Esophagus squamous epithelium (tissue), 5 donors: ENCODE measurements at regions not wholly inside any gene's neighbourhood (a gene's known extent, or its start where the extent isn't known, plus 50 kb on each side); places are given as distances from the start of the nearest gene placed in this dataset.

Experiments
- DNase-seq: peaks from one replicate; lab custom pipeline; 2025; lab: John Stamatoyannopoulos, UW
- H3K27ac ChIP-seq, 4 donors: fragments of 200-600 bp; sonication (generic); one replicate each; pipeline ENCODE4 v1.5.1; 2016 to 2019; ENCODE audit warnings: mild to moderate bottlenecking in 1 of 4
- H3K27me3 ChIP-seq, 4 donors: fragments of 200-600 bp; sonication (generic); 1 replicate in 3 of 4; 2 replicates in 1 of 4; pipeline versions ENCODE4 v1.5.1 to v1.6.0; 2017 to 2021; ENCODE audit warnings: antibody characterized with exemption in 1 of 4
- H3K36me3 ChIP-seq, 3 donors: fragments of 200-600 bp; sonication (generic); one replicate each; pipeline ENCODE4 v1.5.1; 2016 to 2019
- H3K4me1 ChIP-seq, 3 donors: fragments of 200-600 bp; sonication (generic); one replicate each; pipeline ENCODE4 v1.5.1; 2017 to 2019
- H3K4me3 ChIP-seq, 4 donors: fragments of 200-600 bp; sonication (generic); 1 replicate in 3 of 4; 2 replicates in 1 of 4; pipeline ENCODE4 v1.5.1; 2016 to 2019; ENCODE audit warnings: mild to moderate bottlenecking in 2 of 4, moderate library complexity in 1 of 4
- H3K9me3 ChIP-seq, 3 donors: fragments of 200-600 bp; sonication (generic); one replicate each; pipeline ENCODE4 v1.5.1; 2016 to 2019
- CTCF ChIP-seq, 6 experiments: fragments of 450-650 bp in 4 of 6; fragments of 200-600 bp in 2 of 6; sonication (generic) in 2 of 6; IDR thresholded peaks; one replicate each; pipeline ENCODE4 v1.5.1; 2016 to 2019; ENCODE audit warnings: antibody characterized with exemption in 6 of 6, mild to moderate bottlenecking in 4 of 6, moderate library complexity in 4 of 6
- POLR2A ChIP-seq, 4 donors: fragments of 450-650 bp; IDR thresholded peaks; one replicate each; pipeline ENCODE4 v1.6.1; 2017; ENCODE audit warnings: antibody characterized with exemption in 4 of 4, mild to moderate bottlenecking in 4 of 4, moderate library complexity in 3 of 4
- WGBS, 2 donors: methylation state at CpG; one replicate each; pipeline ENCODE4 v1.1.5; 2018; 5-methylcytosine and 5-hydroxymethylcytosine counted together
- intact Hi-C: fragments of 100-400 bp; cut with DNase I; formaldehyde crosslinking; loops from one replicate; pipeline ENCODE4 v1.15.0; 2022
- donor health status: DM: yes; HTN: yes; CAD: no.

GRCh38 chr10:31635415-31636065 lies 293.1 kb downstream of the ARHGAP12 start:
- H3K27ac ChIP-seq: no peak overlapping the region
- TF ChIP-seq POLR2A (IDR thresholded peaks at IDR 0.05) (no peak), CTCF (IDR thresholded peaks at IDR 0.05) (no peak)
- WGBS, 2 donors: 24 to 30% methylated on average over 2 of the region's 2 CpGs
- no peaks in the 10 kb centered on the region for H3K27me3 ChIP-seq
- H3K36me3 ChIP-seq: no peaks in the 10 kb centered on the region
- H3K4me1 ChIP-seq: no peaks in the 10 kb centered on the region
- no peak for DNase-seq
- no peaks in the 10 kb centered on the region for H3K9me3 ChIP-seq
- no peak overlapping the region for H3K4me3 ChIP-seq
- intact Hi-C loops: no loop called here

GRCh38 chr10:31635009-31635408 lies 293.6 kb downstream of the ARHGAP12 start:
- no peaks in the 10 kb centered on the region for H3K27me3 ChIP-seq
- H3K36me3 ChIP-seq: no peaks in the 10 kb centered on the region
- H3K9me3 ChIP-seq: no peaks in the 10 kb centered on the region
- DNase-seq: no peak
- no peaks in the 10 kb centered on the region for H3K4me1 ChIP-seq
- TF ChIP-seq POLR2A (IDR thresholded peaks at IDR 0.05) (no peak), CTCF (IDR thresholded peaks at IDR 0.05) (no peak)
- H3K27ac ChIP-seq: no peak overlapping the region
- 50 to 65% methylated on average over 1 of the region's 1 CpG for WGBS, 2 donors
- intact Hi-C loops: no loop called here
- H3K4me3 ChIP-seq: no peak overlapping the region

- no peaks in the 10 kb centered on the region for H3K4me1 ChIP-seq
- H3K36me3 ChIP-seq: no peaks in the 10 kb centered on the region
- intact Hi-C loops: no loop called here
- H3K4me3 ChIP-seq: no peak overlapping the region
- WGBS, 2 donors: 66% methylated on average over 3 to 4 of the region's 4 CpGs
- no peaks in the 10 kb centered on the region for H3K27me3 ChIP-seq
- H3K9me3 ChIP-seq: peaks cover 0 to 4% (median 0%) of the 10 kb centered on the region in 3 donors
- no peak overlapping the region for H3K27ac ChIP-seq
- DNase-seq: no peak
- TF ChIP-seq POLR2A (IDR thresholded peaks at IDR 0.05) (no peak), CTCF (IDR thresholded peaks at IDR 0.05) (no peak)
Measured at GRCh38 chr10:31630861-31631567, 297.6 kb downstream of the ARHGAP12 start.

- Histone ChIP-seq H3K9me3 (peaks cover 0 to 4% (median 0%) of the 10 kb centered on the region in 3 donors), H3K4me3 (no peak overlapping the region), H3K27ac (no peak overlapping the region), H3K27me3 (no peaks in the 10 kb centered on the region), H3K4me1 (peaks cover 0 to 22% (median 0%) of the 10 kb centered on the region in 3 donors), H3K36me3 (no peaks in the 10 kb centered on the region)
- no peak for DNase-seq
- WGBS, 2 donors: 81 to 83% methylated on average over 4 of the region's 4 CpGs
- intact Hi-C loops: no loop called here
- no peak for TF ChIP-seq CTCF (IDR thresholded peaks at IDR 0.05)
Measured at GRCh38 chr10:31625566-31625965, 303.1 kb downstream of the ARHGAP12 start.

GRCh38 chr10:31624611-31625010 lies 304.0 kb downstream of the ARHGAP12 start:
- TF ChIP-seq POLR2A (IDR thresholded peaks at IDR 0.05) (no peak), CTCF (IDR thresholded peaks at IDR 0.05) (no peak)
- DNase-seq: no peak
- intact Hi-C loops: no loop called here

More at GRCh38 chr10:31624611-31625010, 304.0 kb downstream of the ARHGAP12 start:
- H3K4me3 ChIP-seq: no peak overlapping the region
- peaks cover 2 to 31% (median 3%) of the 10 kb centered on the region in 3 donors for H3K4me1 ChIP-seq
- H3K27me3 ChIP-seq: no peaks in the 10 kb centered on the region
- no peak overlapping the region for H3K27ac ChIP-seq
- H3K36me3 ChIP-seq: no peaks in the 10 kb centered on the region
- H3K9me3 ChIP-seq: peaks cover 0 to 4% (median 0%) of the 10 kb centered on the region in 3 donors
